ENCODE measurements at regions not wholly inside any gene's neighbourhood (a gene's known extent, or its start where the extent isn't known, plus 50 kb on each side); places are given as distances from the start of the nearest gene placed in this dataset.
"Not testable (repeated sequence)": the region's sequence is repeated elsewhere in the genome, so short reads cannot be mapped to it uniquely, and the experiment has no call there.

GRCh38 chr14:41476526-41476925 is 130.2 kb upstream of the LRFN5 start:
- no peak for DNase-seq (ENCODE audit: low read depth)
- TF ChIP-seq CTCF (IDR thresholded peaks at IDR 0.05; ENCODE audit: insufficient read depth, low read depth, low read length, missing control alignments): no peak
- H3K4me3 ChIP-seq (ENCODE audit: low read depth, low read length): no peak overlapping the region

- no peak for TF ChIP-seq CTCF (IDR thresholded peaks at IDR 0.05; ENCODE audit: insufficient read depth, low read depth, low read length, missing control alignments)
- H3K4me3 ChIP-seq (ENCODE audit: low read depth, low read length): no peak overlapping the region
- no peak for DNase-seq (ENCODE audit: low read depth)
Measured at GRCh38 chr14:41461380-41461779, 145.3 kb upstream of the LRFN5 start.

- no peak overlapping the region for H3K4me3 ChIP-seq (ENCODE audit: low read depth, low read length)
- no peak for DNase-seq (ENCODE audit: low read depth)
- no peak for TF ChIP-seq CTCF (IDR thresholded peaks at IDR 0.05; ENCODE audit: insufficient read depth, low read depth, low read length, missing control alignments)
Measured at GRCh38 chr14:41457393-41457792, 149.3 kb upstream of the LRFN5 start.

- DNase-seq (ENCODE audit: low read depth): no peak
Measured at GRCh38 chr14:41449066-41449465, 157.6 kb upstream of the LRFN5 start.

GRCh38 chr14:41446008-41446407 is 160.7 kb upstream of the LRFN5 start:
- no peak for DNase-seq (ENCODE audit: low read depth)
- H3K4me3 ChIP-seq (ENCODE audit: low read depth, low read length): no peak overlapping the region
- no peak for TF ChIP-seq CTCF (IDR thresholded peaks at IDR 0.05; ENCODE audit: insufficient read depth, low read depth, low read length, missing control alignments)

More at GRCh38 chr14:41449066-41449465, 157.6 kb upstream of the LRFN5 start:
- H3K4me3 ChIP-seq (ENCODE audit: low read depth, low read length): no peak overlapping the region
- no peak for TF ChIP-seq CTCF (IDR thresholded peaks at IDR 0.05; ENCODE audit: insufficient read depth, low read depth, low read length, missing control alignments)

- DNase-seq (ENCODE audit: low read depth): no peak
- TF ChIP-seq CTCF (IDR thresholded peaks at IDR 0.05; ENCODE audit: insufficient read depth, low read depth, low read length, missing control alignments): no peak
- H3K4me3 ChIP-seq (ENCODE audit: low read depth, low read length): no peak overlapping the region
Measured at GRCh38 chr14:41423503-41423902, 183.2 kb upstream of the LRFN5 start.

- DNase-seq (ENCODE audit: low read depth): not testable (repeated sequence)
Measured at GRCh38 chr14:41421308-41421707, 185.4 kb upstream of the LRFN5 start.

More at GRCh38 chr14:41421308-41421707, 185.4 kb upstream of the LRFN5 start:
- H3K4me3 ChIP-seq (ENCODE audit: low read depth, low read length): not testable (repeated sequence)

All from GM12865 (cell line).